ENCODE measurements at regions not wholly inside any gene's neighbourhood (a gene's known extent, or its start where the extent isn't known, plus 50 kb on each side); places are given as distances from the start of the nearest gene placed in this dataset.

- H3K27me3 ChIP-seq (ENCODE audit: control insufficient read depth, insufficient read depth, low read length): no peaks in the 10 kb centered on the region
- DNase-seq (ENCODE audit: low read depth in 4 of 6, low spot score in 6 of 6): peak in 1 of 6 donors; percentile 47
- no peaks in the 10 kb centered on the region for H3K36me3 ChIP-seq (ENCODE audit: control insufficient read depth, insufficient read depth, low read length)
- no peak overlapping the region for H3K27ac ChIP-seq (ENCODE audit: low read depth, low read length)
- no peak overlapping the region for H3K4me3 ChIP-seq (ENCODE audit: low read depth, low read length)
- no peaks in the 10 kb centered on the region for H3K4me1 ChIP-seq (ENCODE audit: control insufficient read depth, insufficient read depth, low read length)
- no peaks in the 10 kb centered on the region for H3K9me3 ChIP-seq (ENCODE audit: control insufficient read depth, insufficient read depth, low read length)
- no CpG with 5 or more reads among the region's 1 CpG for WGBS (ENCODE audit: insufficient coverage)
Measured at GRCh38 chr2:198343471-198343870, 539.1 kb downstream of the PLCL1 start.

GRCh38 chr2:198340846-198341245 is 536.5 kb downstream of the PLCL1 start:
- Histone ChIP-seq H3K4me1 (ENCODE audit: control insufficient read depth, insufficient read depth, low read length) (no peaks in the 10 kb centered on the region), H3K27me3 (ENCODE audit: control insufficient read depth, insufficient read depth, low read length) (no peaks in the 10 kb centered on the region), H3K4me3 (ENCODE audit: low read depth, low read length) (no peak overlapping the region), H3K36me3 (ENCODE audit: control insufficient read depth, insufficient read depth, low read length) (no peaks in the 10 kb centered on the region), H3K9me3 (ENCODE audit: control insufficient read depth, insufficient read depth, low read length) (no peaks in the 10 kb centered on the region), H3K27ac (ENCODE audit: low read depth, low read length) (no peak overlapping the region)
- WGBS (ENCODE audit: insufficient coverage): 83% methylated on average over 1 of the region's 2 CpGs
- DNase-seq (ENCODE audit: low read depth in 4 of 6, low spot score in 6 of 6): peak in 1 of 6 donors; percentile 65

GRCh38 chr2:198339116-198339515 is 534.7 kb downstream of the PLCL1 start:
- Histone ChIP-seq H3K27me3 (ENCODE audit: control insufficient read depth, insufficient read depth, low read length) (no peaks in the 10 kb centered on the region), H3K27ac (ENCODE audit: low read depth, low read length) (no peak overlapping the region), H3K4me3 (ENCODE audit: low read depth, low read length) (no peak overlapping the region), H3K36me3 (ENCODE audit: control insufficient read depth, insufficient read depth, low read length) (no peaks in the 10 kb centered on the region), H3K9me3 (ENCODE audit: control insufficient read depth, insufficient read depth, low read length) (no peaks in the 10 kb centered on the region), H3K4me1 (ENCODE audit: control insufficient read depth, insufficient read depth, low read length) (no peaks in the 10 kb centered on the region)
- WGBS (ENCODE audit: insufficient coverage): 88% methylated on average over 4 of the region's 5 CpGs
- peak in 1 of 6 donors; percentile 68 for DNase-seq (ENCODE audit: low read depth in 4 of 6, low spot score in 6 of 6)

GRCh38 chr2:198337368-198337767 is 533.0 kb downstream of the PLCL1 start:
- no peak overlapping the region for H3K27ac ChIP-seq (ENCODE audit: low read depth, low read length)
- WGBS (ENCODE audit: insufficient coverage): 36% methylated on average over 2 of the region's 3 CpGs
- H3K4me3 ChIP-seq (ENCODE audit: low read depth, low read length): no peak overlapping the region
- no peaks in the 10 kb centered on the region for H3K36me3 ChIP-seq (ENCODE audit: control insufficient read depth, insufficient read depth, low read length)
- H3K4me1 ChIP-seq (ENCODE audit: control insufficient read depth, insufficient read depth, low read length): no peaks in the 10 kb centered on the region
- no peaks in the 10 kb centered on the region for H3K9me3 ChIP-seq (ENCODE audit: control insufficient read depth, insufficient read depth, low read length)
- no peak for DNase-seq (ENCODE audit: low read depth in 4 of 6, low spot score in 6 of 6)
- H3K27me3 ChIP-seq (ENCODE audit: control insufficient read depth, insufficient read depth, low read length): no peaks in the 10 kb centered on the region

GRCh38 chr2:198328454-198328853 is 524.1 kb downstream of the PLCL1 start:
- WGBS (ENCODE audit: insufficient coverage): no CpG with 5 or more reads among the region's 2 CpGs
- Histone ChIP-seq H3K4me1 (ENCODE audit: control insufficient read depth, insufficient read depth, low read length) (no peaks in the 10 kb centered on the region), H3K9me3 (ENCODE audit: control insufficient read depth, insufficient read depth, low read length) (no peaks in the 10 kb centered on the region), H3K27me3 (ENCODE audit: control insufficient read depth, insufficient read depth, low read length) (no peaks in the 10 kb centered on the region), H3K27ac (ENCODE audit: low read depth, low read length) (no peak overlapping the region), H3K4me3 (ENCODE audit: low read depth, low read length) (no peak overlapping the region), H3K36me3 (ENCODE audit: control insufficient read depth, insufficient read depth, low read length) (no peaks in the 10 kb centered on the region)
- DNase-seq (ENCODE audit: low read depth in 4 of 6, low spot score in 6 of 6): no peak

GRCh38 chr2:198327526-198327925 is 523.1 kb downstream of the PLCL1 start:
- no peak overlapping the region for H3K27ac ChIP-seq (ENCODE audit: low read depth, low read length)
- H3K4me1 ChIP-seq (ENCODE audit: control insufficient read depth, insufficient read depth, low read length): no peaks in the 10 kb centered on the region
- no peaks in the 10 kb centered on the region for H3K9me3 ChIP-seq (ENCODE audit: control insufficient read depth, insufficient read depth, low read length)
- no peak overlapping the region for H3K4me3 ChIP-seq (ENCODE audit: low read depth, low read length)
- H3K36me3 ChIP-seq (ENCODE audit: control insufficient read depth, insufficient read depth, low read length): no peaks in the 10 kb centered on the region
- H3K27me3 ChIP-seq (ENCODE audit: control insufficient read depth, insufficient read depth, low read length): no peaks in the 10 kb centered on the region
- WGBS (ENCODE audit: insufficient coverage): 83% methylated on average over 1 of the region's 4 CpGs
- no peak for DNase-seq (ENCODE audit: low read depth in 4 of 6, low spot score in 6 of 6)

- Histone ChIP-seq H3K27me3 (ENCODE audit: control insufficient read depth, insufficient read depth, low read length) (no peaks in the 10 kb centered on the region), H3K27ac (ENCODE audit: low read depth, low read length) (no peak overlapping the region), H3K36me3 (ENCODE audit: control insufficient read depth, insufficient read depth, low read length) (no peaks in the 10 kb centered on the region), H3K4me1 (ENCODE audit: control insufficient read depth, insufficient read depth, low read length) (no peaks in the 10 kb centered on the region), H3K9me3 (ENCODE audit: control insufficient read depth, insufficient read depth, low read length) (no peaks in the 10 kb centered on the region), H3K4me3 (ENCODE audit: low read depth, low read length) (no peak overlapping the region)
- no peak for DNase-seq (ENCODE audit: low read depth in 4 of 6, low spot score in 6 of 6)
- no CpG with 5 or more reads among the region's 1 CpG for WGBS (ENCODE audit: insufficient coverage)
Measured at GRCh38 chr2:198326431-198326830, 522.0 kb downstream of the PLCL1 start.

GRCh38 chr2:198325359-198325758 is 521.0 kb downstream of the PLCL1 start:
- DNase-seq (ENCODE audit: low read depth in 4 of 6, low spot score in 6 of 6): no peak
- 100% methylated on average over 1 of the region's 2 CpGs for WGBS (ENCODE audit: insufficient coverage)
- no peak overlapping the region for H3K27ac ChIP-seq (ENCODE audit: low read depth, low read length)
- no peaks in the 10 kb centered on the region for H3K27me3 ChIP-seq (ENCODE audit: control insufficient read depth, insufficient read depth, low read length)
- H3K4me3 ChIP-seq (ENCODE audit: low read depth, low read length): no peak overlapping the region
- no peaks in the 10 kb centered on the region for H3K4me1 ChIP-seq (ENCODE audit: control insufficient read depth, insufficient read depth, low read length)
- H3K9me3 ChIP-seq (ENCODE audit: control insufficient read depth, insufficient read depth, low read length): no peaks in the 10 kb centered on the region
- H3K36me3 ChIP-seq (ENCODE audit: control insufficient read depth, insufficient read depth, low read length): no peaks in the 10 kb centered on the region

GRCh38 chr2:198324071-198324470 is 519.7 kb downstream of the PLCL1 start:
- H3K4me3 ChIP-seq (ENCODE audit: low read depth, low read length): no peak overlapping the region
- no peaks in the 10 kb centered on the region for H3K36me3 ChIP-seq (ENCODE audit: control insufficient read depth, insufficient read depth, low read length)
- no peaks in the 10 kb centered on the region for H3K4me1 ChIP-seq (ENCODE audit: control insufficient read depth, insufficient read depth, low read length)
- peak in 1 of 6 donors; percentile 89 for DNase-seq (ENCODE audit: low read depth in 4 of 6, low spot score in 6 of 6)
- no CpG with 5 or more reads among the region's 4 CpGs for WGBS (ENCODE audit: insufficient coverage)
- H3K9me3 ChIP-seq (ENCODE audit: control insufficient read depth, insufficient read depth, low read length): no peaks in the 10 kb centered on the region
- no peak overlapping the region for H3K27ac ChIP-seq (ENCODE audit: low read depth, low read length)
- no peaks in the 10 kb centered on the region for H3K27me3 ChIP-seq (ENCODE audit: control insufficient read depth, insufficient read depth, low read length)

GRCh38 chr2:198322275-198322674 is 517.9 kb downstream of the PLCL1 start:
- H3K36me3 ChIP-seq (ENCODE audit: control insufficient read depth, insufficient read depth, low read length): no peaks in the 10 kb centered on the region
- H3K4me3 ChIP-seq (ENCODE audit: low read depth, low read length): no peak overlapping the region
- no peaks in the 10 kb centered on the region for H3K9me3 ChIP-seq (ENCODE audit: control insufficient read depth, insufficient read depth, low read length)
- H3K27ac ChIP-seq (ENCODE audit: low read depth, low read length): no peak overlapping the region
- no peaks in the 10 kb centered on the region for H3K4me1 ChIP-seq (ENCODE audit: control insufficient read depth, insufficient read depth, low read length)
- DNase-seq (ENCODE audit: low read depth in 4 of 6, low spot score in 6 of 6): no peak
- WGBS (ENCODE audit: insufficient coverage): 57% methylated on average over 2 of the region's 8 CpGs
- no peaks in the 10 kb centered on the region for H3K27me3 ChIP-seq (ENCODE audit: control insufficient read depth, insufficient read depth, low read length)

All from spinal cord (tissue), 9 donors.